NCI-H2196 treated with DMSO at 0.1 percent for 48 hours (cell line): ENCODE measurements at regions not wholly inside any gene's neighbourhood (a gene's known extent, or its start where the extent isn't known, plus 50 kb on each side); places are given as distances from the start of the nearest gene placed in this dataset.

Experiments
- DNase-seq: peaks from one replicate; lab custom pipeline; 2025; ENCODE audit not compliant: unreplicated experiment; lab: John Stamatoyannopoulos, UW

GRCh38 chr5:152855441-152855840, 450.4 kb upstream of the NMUR2 start:
- DNase-seq: no peak

- no peak for DNase-seq
Measured at GRCh38 chr5:152861231-152861630, 456.2 kb upstream of the NMUR2 start.

- no peak for DNase-seq
Measured at GRCh38 chr5:152864447-152864846, 459.4 kb upstream of the NMUR2 start.

DNA sequence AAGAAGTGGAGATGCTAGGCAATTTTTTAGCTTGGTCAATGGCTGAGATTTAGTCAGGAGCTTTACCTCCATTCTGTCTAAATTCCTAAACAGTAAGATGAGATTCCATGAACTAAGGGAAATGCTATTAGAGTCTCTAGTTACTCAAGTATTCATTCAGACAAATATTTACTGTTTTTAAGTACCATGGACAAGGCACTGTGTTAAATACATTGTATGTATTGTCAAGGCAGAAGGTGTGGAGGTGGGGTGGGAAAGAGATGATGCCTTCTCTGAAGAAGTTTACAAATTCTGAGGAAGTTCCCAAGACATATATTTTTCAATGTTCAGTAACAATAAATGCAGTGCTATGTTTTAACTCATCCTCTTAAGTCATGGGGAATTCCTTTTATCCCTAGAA, 459.9 kb upstream of the NMUR2 start:
- no peak for DNase-seq

- DNase-seq: no peak
Measured at GRCh38 chr5:152869971-152870370, 464.9 kb upstream of the NMUR2 start.

- DNase-seq: no peak
Measured at GRCh38 chr5:152882621-152883020, 477.5 kb upstream of the NMUR2 start.

- no peak for DNase-seq
Measured at GRCh38 chr5:152883066-152883775, 478.1 kb upstream of the NMUR2 start.

GRCh38 chr5:152884006-152884405, 478.9 kb upstream of the NMUR2 start:
- no peak for DNase-seq

DNA sequence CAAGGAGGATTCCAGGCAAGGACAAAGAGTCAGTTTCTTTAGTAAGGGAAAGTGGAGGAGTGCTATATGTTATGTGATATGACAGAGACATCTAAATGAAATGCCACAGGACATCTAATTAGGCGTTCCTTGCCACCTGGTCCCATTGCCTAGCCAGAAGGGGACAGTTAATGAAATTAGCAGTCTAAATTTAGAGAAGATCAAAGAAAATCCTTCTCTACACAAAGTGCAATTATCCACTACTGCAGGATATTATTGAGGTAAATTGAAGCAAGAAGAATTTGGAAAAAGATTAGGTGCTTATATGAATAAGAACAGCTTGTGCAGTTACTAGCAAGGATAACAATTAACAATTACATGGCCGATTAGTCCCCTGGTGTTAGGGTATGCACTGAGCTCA, 495.3 kb upstream of the NMUR2 start:
- no peak for DNase-seq

- no peak for DNase-seq
Measured at GRCh38 chr5:152901754-152902153, 496.7 kb upstream of the NMUR2 start.

DNA sequence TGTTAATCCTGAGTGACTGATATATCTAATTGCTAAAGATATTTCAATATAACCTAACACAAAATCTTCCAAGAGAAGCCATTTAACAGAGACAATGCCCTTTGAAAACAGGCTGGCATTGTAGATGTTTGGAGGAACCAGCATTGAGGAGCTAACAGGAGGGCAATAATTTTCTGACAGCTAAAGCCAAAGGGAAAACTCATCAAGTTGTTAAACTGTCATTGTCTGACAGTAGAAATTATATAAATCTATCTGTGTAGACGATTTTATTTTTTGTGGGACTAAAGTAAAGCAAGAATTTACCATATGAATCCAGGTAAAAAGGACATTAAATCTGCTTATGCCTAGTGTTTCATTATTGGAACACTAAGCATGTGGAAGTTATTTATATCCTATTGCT, 500.2 kb upstream of the NMUR2 start:
- no peak for DNase-seq

- DNase-seq: no peak
Measured at GRCh38 chr5:152907488-152908245, 502.6 kb upstream of the NMUR2 start.

DNA sequence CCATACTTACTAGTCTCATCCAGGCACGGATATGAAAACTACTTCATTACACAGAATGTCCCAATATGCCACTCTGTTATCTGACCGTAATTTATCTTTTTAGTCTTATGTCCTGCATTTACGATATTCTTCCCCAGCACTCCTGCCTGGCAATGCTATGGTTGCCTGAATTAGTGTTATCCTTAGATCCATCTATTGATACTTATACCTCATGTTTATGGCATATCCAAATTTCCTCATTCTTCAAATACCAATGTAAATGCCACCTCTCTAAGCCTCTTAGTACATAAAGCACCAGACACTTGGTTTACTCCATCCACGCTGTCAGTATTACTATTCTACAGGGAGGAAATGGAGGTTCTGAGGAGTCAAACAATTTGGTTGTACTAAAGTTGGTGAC, 507.8 kb upstream of the NMUR2 start:
- no peak for DNase-seq

GRCh38 chr5:152932621-152933020, 527.5 kb upstream of the NMUR2 start:
- no peak for DNase-seq

DNA sequence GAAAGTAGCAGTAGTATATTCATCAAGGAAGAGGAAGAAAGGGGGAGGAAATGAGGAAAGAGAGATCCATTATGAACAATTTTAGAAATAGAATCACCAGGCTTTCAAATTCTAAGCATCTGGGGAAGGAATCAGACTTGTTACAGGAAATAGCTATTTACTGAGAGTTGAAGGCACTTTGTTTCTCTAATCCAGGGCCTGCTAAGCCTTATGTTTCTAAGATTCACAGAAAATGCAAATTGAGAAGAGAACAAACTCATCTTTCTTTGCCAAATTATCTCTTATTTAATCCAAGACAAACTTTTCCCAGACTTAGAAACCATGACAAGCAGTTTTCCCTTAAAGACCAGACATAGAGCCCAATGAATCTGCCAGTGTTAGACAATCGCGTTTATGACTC, 528.0 kb upstream of the NMUR2 start:
- no peak for DNase-seq

DNA sequence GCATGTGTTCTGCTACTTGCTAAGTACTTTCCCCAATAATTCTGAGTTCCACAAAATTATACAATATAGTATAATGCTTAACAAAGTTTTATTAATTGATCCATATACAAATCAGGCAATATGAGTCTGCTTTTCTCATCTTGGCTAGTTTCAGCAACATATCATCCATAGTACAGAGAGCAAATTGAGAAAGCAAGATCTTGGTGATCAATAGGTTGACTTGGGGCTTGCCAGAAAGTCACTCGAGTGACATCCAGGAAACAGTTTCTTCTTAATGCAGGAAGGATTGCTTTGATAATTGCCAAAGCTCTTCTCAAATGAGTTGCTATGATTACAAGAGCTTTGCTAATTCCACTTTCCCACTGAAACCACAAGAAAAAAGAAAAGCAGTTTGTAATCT, 533.6 kb upstream of the NMUR2 start:
- no peak for DNase-seq

DNA sequence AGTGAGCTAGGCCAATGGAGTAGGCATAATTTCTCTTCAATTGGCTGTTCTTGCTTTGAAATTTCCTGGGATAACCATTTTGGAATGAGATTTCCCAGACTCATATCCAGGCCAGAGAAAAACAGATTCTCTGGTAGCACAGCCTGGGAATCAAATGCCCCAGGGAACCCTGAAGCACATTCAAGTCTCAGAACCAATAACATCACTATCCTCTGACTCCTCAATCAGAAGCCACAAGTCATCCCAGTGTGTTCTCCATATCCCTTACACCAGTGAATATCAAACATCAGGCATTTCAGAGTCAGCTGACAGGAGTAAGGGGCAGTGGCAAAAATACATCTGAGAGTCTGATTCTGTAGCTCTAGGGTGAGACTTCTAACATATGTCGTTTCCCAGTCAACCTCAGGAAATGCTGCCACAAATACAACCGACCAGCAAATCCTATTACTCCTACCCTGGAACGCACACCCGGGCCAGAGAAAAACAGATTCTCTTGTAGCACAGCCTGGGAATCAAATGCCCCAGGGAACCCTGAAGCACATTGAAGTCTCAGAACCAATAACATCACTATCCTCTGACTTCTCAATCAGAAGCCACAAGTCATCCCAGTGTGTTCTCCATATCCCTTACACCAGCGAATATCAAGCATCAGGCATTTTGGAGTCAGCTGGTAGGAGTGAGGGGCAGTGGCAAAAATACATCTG, 537.7 kb upstream of the NMUR2 start:
- DNase-seq: no peak

DNA sequence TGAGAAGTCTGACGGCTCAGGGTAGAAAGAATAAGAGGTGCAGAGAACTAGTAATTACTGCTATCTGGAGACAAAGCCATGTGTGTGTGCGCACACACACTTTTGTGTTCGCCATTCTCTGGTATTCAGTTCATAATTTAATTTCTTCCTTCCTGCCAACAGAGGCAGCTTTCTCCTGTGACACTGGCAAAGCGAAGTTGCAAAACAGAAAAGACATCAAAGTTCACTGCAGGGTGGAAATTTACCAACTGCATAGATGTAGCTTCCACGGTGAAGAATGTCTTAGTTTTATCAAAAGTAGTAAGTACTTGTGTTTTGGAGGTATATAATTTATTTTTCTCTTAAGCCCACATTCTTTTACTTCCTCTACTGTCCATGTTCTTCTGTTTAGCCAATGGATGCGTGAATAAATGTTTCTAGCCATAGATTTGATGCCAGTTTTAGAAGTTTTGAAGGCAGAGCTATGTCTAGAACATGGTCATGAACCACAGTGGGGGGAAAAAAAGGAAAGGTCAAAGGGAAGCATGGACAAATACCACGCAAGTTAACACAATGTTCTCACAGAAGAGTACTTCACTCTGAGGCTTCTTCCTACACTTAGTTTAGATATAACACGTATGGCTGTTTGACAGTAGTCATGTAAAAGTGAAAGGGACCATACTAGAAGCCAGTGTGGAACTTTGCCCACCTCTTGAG, 536.5 kb upstream of the GRIA1 start:
- no peak for DNase-seq

- no peak for DNase-seq
Measured at GRCh38 chr5:152956943-152957613, 533.4 kb upstream of the GRIA1 start.

DNA sequence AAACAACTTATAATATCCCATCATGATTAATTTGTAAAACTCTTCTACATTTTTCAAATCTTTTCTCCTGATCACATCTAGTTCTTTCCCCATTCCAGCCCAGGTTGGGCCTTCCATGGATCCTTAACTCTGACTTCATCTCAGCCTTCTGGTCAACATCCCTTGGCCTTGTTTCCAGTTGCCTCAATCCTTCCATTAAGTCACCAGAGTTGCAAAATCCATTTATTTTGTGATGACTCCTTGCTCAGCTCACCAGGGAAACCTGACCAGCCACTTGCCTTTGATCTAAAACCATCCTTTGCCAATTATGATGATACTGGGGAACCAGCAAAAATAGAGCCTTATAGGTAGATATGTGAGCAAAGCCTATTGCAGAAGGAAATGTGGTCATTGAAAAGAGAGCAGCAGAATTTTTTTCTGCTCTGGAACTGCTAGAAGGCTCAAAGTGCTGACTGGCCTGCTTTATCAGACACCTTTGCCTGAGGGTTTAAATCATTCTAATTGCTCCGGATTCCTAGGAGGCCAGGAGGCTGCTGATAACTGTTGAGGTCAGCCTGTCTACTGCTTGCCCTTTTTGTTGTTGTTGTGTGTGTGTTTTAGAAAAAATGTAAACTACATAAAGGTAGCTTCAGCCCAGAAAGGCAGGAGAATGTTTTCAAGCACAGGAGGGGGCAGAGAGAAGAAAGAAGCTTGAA, 512.2 kb upstream of the GRIA1 start:
- DNase-seq: no peak
